ENCODE measurements at regions not wholly inside any gene's neighbourhood (a gene's known extent, or its start where the extent isn't known, plus 50 kb on each side); places are given as distances from the start of the nearest gene placed in this dataset.
"Not testable (repeated sequence)": the region's sequence is repeated elsewhere in the genome, so short reads cannot be mapped to it uniquely, and the experiment has no call there.

GRCh38 chr9:129544761-129545160 lies 76.1 kb downstream of the C9orf50 start:
- no peak for DNase-seq

GRCh38 chr9:129542741-129543140 lies 78.2 kb downstream of the C9orf50 start:
- no peak for DNase-seq

GRCh38 chr9:129541270-129541669 lies 79.6 kb downstream of the C9orf50 start:
- no peak for DNase-seq

- no peak for DNase-seq
Observed at GRCh38 chr9:129539446-129539845, 81.5 kb downstream of the C9orf50 start.

- not testable (repeated sequence) for DNase-seq
Observed at GRCh38 chr9:129531860-129532402, 89.0 kb downstream of the C9orf50 start.

GRCh38 chr9:129527955-129528354 lies 92.9 kb downstream of the C9orf50 start:
- DNase-seq: not testable (repeated sequence)

- DNase-seq: no peak
Observed at GRCh38 chr9:129525656-129526196, 95.2 kb downstream of the C9orf50 start.

GRCh38 chr9:129524582-129525270 lies 96.2 kb downstream of the C9orf50 start:
- no peak for DNase-seq

GRCh38 chr9:129523943-129524581 lies 96.8 kb downstream of the C9orf50 start:
- DNase-seq: no peak

- no peak for DNase-seq
Observed at GRCh38 chr9:129522351-129522750, 98.5 kb downstream of the C9orf50 start.

GRCh38 chr9:129520082-129520481 lies 100.8 kb downstream of the C9orf50 start:
- no peak for DNase-seq

GRCh38 chr9:129518074-129518473 lies 102.8 kb downstream of the C9orf50 start:
- no peak for DNase-seq

- no peak for DNase-seq
Observed at GRCh38 chr9:129517006-129517405, 103.9 kb downstream of the C9orf50 start.

GRCh38 chr9:129514891-129515290 lies 106.0 kb downstream of the C9orf50 start:
- DNase-seq: no peak

- no peak for DNase-seq
Observed at GRCh38 chr9:129514497-129514867, 106.4 kb downstream of the C9orf50 start.

- DNase-seq: no peak
Observed at GRCh38 chr9:129513856-129514496, 106.9 kb downstream of the C9orf50 start.

GRCh38 chr9:129513282-129513681 lies 107.6 kb downstream of the C9orf50 start:
- no peak for DNase-seq

GRCh38 chr9:129511285-129511900 lies 109.5 kb downstream of the C9orf50 start:
- DNase-seq: no peak

GRCh38 chr9:129509533-129509928 lies 111.4 kb downstream of the C9orf50 start:
- no peak for DNase-seq

GRCh38 chr9:129507805-129508204 lies 113.1 kb downstream of the C9orf50 start:
- no peak for DNase-seq

- DNase-seq: no peak
Observed at GRCh38 chr9:129506892-129507291, 114.0 kb downstream of the C9orf50 start.

- DNase-seq: no peak
Observed at GRCh38 chr9:129506041-129506440, 114.9 kb downstream of the C9orf50 start.

GRCh38 chr9:129505270-129505902 lies 115.5 kb downstream of the C9orf50 start:
- DNase-seq: no peak
